Epithelial cell of esophagus (primary cell): ENCODE measurements at regions not wholly inside any gene's neighbourhood (a gene's known extent, or its start where the extent isn't known, plus 50 kb on each side); places are given as distances from the start of the nearest gene placed in this dataset.

ENCODE experiments used
- DNase-seq: peaks from one replicate; pipeline ENCODE4 v3.0.0; 2010; ENCODE audit warnings: low read depth
- H3K4me3 ChIP-seq: 2 replicates; pipeline ENCODE4 v1.5.1; 2011; ENCODE audit warnings: mild to moderate bottlenecking, low read length, control low read depth
- CTCF ChIP-seq: IDR thresholded peaks from 2 replicates; pipeline ENCODE4 v1.5.1; 2011; ENCODE audit warnings: low read depth, mild to moderate bottlenecking, low read length, control low read depth, inconsistent platforms; ENCODE audit not compliant: insufficient read depth; ENCODE audit errors: missing control alignments

GRCh38 chr20:6693178-6693807 lies 74.2 kb upstream of the BMP2 start:
- TF ChIP-seq CTCF = no peak
- no peak overlapping the region for H3K4me3 ChIP-seq
- peak; percentile 62 for DNase-seq

- no peak for TF ChIP-seq CTCF
- DNase-seq = no peak
These were observed 74.8 kb upstream of the BMP2 start for GRCh38 chr20:6692566-6693173.

GRCh38 chr20:6691516-6691915 lies 76.0 kb upstream of the BMP2 start:
- H3K4me3 ChIP-seq = no peak overlapping the region
- no peak for TF ChIP-seq CTCF
- DNase-seq = no peak

More at GRCh38 chr20:6692566-6693173, 74.8 kb upstream of the BMP2 start:
- no peak overlapping the region for H3K4me3 ChIP-seq

- no peak for TF ChIP-seq CTCF
- DNase-seq = no peak
- H3K4me3 ChIP-seq = no peak overlapping the region
These were observed 78.0 kb upstream of the BMP2 start for GRCh38 chr20:6689339-6689973.

- H3K4me3 ChIP-seq = no peak overlapping the region
- DNase-seq = no peak
- TF ChIP-seq CTCF = no peak
These were observed 81.3 kb upstream of the BMP2 start for GRCh38 chr20:6686171-6686570.

- TF ChIP-seq CTCF = no peak
- no peak for DNase-seq
- H3K4me3 ChIP-seq = no peak overlapping the region
These were observed 81.9 kb upstream of the BMP2 start for GRCh38 chr20:6685626-6686025.
